K562 (cell line): ENCODE measurements at regions not wholly inside any gene's neighbourhood (a gene's known extent, or its start where the extent isn't known, plus 50 kb on each side); places are given as distances from the start of the nearest gene placed in this dataset.

ENCODE experiments used
- FOXK1 ChIP-seq: sonication (generic); formaldehyde crosslinking; IDR thresholded peaks from 2 replicates; pipeline ENCODE4 v1.8.0; 2022; ENCODE audit warnings: missing genetic modification reagents, mild to moderate bottlenecking, borderline replicate concordance
- MED1 ChIP-seq: sonication (generic); formaldehyde crosslinking; IDR thresholded peaks from 2 replicates; pipeline ENCODE4 v1.8.1; 2023; ENCODE audit warnings: missing genetic modification reagents, borderline replicate concordance
- MEF2D ChIP-seq: conservative IDR thresholded peaks from 2 replicates; pipeline ENCODE4 v1.6.1; 2016; ENCODE audit warnings: low read depth, missing genetic modification characterization, missing compliant biosample characterization
- MYNN ChIP-seq, 2 experiments: sonication (generic); formaldehyde crosslinking in 1 of 2; IDR thresholded peaks; 2 replicates each; pipeline versions ENCODE4 v1.5.0 to v1.6.1; 2016 to 2020; ENCODE audit warnings: antibody characterized with exemption in 1 of 2, missing genetic modification reagents in 1 of 2
- SIN3A ChIP-seq, 2 experiments: fragments of 150-350 bp in 1 of 2; IDR thresholded peaks; 2 replicates each; pipeline ENCODE4 v1.6.1; 2011 to 2016; ENCODE audit warnings: borderline replicate concordance in 2 of 2, low read depth in 2 of 2, low read length in 2 of 2, mild to moderate bottlenecking in 2 of 2, moderate library complexity in 2 of 2; ENCODE audit not compliant: control insufficient read depth in 1 of 2
- YBX1 ChIP-seq: fragments of 450-650 bp; IDR thresholded peaks from 2 replicates; pipeline ENCODE4 v1.7.1; 2016; ENCODE audit warnings: mild to moderate bottlenecking
- ZNF57 ChIP-seq: fragments of 450-650 bp; formaldehyde crosslinking; IDR thresholded peaks from 2 replicates; pipeline ENCODE4 v1.4.0; 2020; ENCODE audit warnings: mild to moderate bottlenecking, moderate library complexity
- TF ChIP-seq, protein P1 (sequence below), 3 experiments: fragments of 200-800 bp in 1 of 3; sonication (Bioruptor generic) in 1 of 3; sonication (generic) in 1 of 3; formaldehyde crosslinking in 1 of 3; IDR thresholded peaks; 2 replicates each; pipeline versions ENCODE4 v1.6.1 to v1.8.0; 2016 to 2022; ENCODE audit warnings: mild to moderate bottlenecking in 2 of 3, missing compliant biosample characterization in 2 of 3, missing genetic modification characterization in 2 of 3, missing genetic modification reagents in 1 of 3

DNA sequence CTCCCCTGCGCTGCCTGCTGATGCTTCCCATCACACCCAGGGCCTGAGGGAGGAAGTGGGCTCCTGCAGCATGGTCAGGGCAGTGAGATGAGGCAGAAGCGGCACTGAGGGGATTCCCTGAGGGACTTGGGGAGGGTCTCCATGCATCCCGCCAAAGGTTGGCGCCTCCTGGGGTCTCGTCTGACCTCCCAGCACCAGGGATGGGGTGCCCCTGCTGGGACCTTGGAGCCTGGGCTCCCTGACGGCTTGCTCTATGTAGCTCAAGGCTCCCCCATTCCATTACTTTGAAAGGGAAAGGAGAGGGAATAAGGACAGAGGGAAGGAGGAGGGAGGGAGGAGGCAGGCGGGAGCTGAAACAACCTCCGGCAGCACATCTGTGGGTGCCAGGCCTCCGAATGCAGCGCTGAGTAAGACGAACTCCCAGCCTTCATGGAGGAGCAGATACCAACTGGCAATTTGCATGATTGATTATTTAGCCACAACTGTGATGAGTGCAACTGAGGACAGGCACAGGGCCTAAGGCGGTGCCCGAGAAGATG is 259.3 kb downstream of the ERMARD start:
- TF ChIP-seq MEF2D (tag) (no peak), FOXK1 (no peak), MYNN (IDR thresholded peaks at IDR 0.05) (no peak), MYNN (CRISPR knock-in tag; IDR thresholded peaks at IDR 0.05) (no peak), ZNF57 (CRISPR knock-in tag) (no peak), MED1 (CRISPR knock-in tag) (no peak), YBX1 (no peak), SIN3A (IDR thresholded peaks at IDR 0.05; ENCODE audit: borderline replicate concordance in 2 of 2, control insufficient read depth in 1 of 2, low read depth in 2 of 2, low read length in 2 of 2) (no peak)
- TF ChIP-seq, protein P1, sequence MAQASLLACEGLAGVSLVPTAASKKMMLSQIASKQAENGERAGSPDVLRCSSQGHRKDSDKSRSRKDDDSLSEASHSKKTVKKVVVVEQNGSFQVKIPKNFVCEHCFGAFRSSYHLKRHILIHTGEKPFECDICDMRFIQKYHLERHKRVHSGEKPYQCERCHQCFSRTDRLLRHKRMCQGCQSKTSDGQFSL (CRISPR knock-in tag; IDR thresholded peaks at IDR 0.05) = no peak
- TF ChIP-seq, protein P1 (tag; IDR thresholded peaks at IDR 0.05) = no peak
